ENCODE measurements at regions not wholly inside any gene's neighbourhood (a gene's known extent, or its start where the extent isn't known, plus 50 kb on each side); places are given as distances from the start of the nearest gene placed in this dataset.
"Not testable (repeated sequence)": the region's sequence is repeated elsewhere in the genome, so short reads cannot be mapped to it uniquely, and the experiment has no call there.

DNA sequence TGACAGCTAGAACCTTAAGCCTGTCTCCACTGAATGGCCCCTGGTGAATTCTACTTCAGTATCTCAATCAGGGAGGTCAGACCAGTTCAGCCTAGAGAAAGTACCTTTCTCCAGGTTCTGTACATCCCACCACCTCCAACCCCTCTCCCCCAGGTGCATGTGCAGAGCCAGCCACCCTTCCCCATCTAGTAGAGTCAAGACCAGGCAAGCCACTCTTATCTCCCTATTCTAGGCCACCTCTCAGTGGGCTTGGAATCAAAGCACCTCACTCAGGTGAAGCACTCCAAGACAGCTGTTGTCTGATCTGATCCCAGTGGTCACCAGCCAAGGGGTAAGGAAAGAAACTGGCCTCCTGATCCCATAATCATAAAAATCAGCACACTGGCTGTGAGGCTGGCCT, 340.9 kb downstream of the BCL11B start:
- H3K27ac ChIP-seq (replicated peaks) = no peak overlapping the region
- DNase-seq (ENCODE audit: low read depth in 1 of 2, low spot score in 1 of 2) = no peak
- no peaks in the 10 kb centered on the region for H3K27me3 ChIP-seq (ENCODE audit: insufficient read depth, poor library complexity, severe bottlenecking)
- TF ChIP-seq SPI1 (IDR thresholded peaks at IDR 0.05; ENCODE audit: borderline replicate concordance, low read depth) = no peak
- TF ChIP-seq POLR2AphosphoS5 (IDR thresholded peaks at IDR 0.05; ENCODE audit: low read depth) = no peak
- TF ChIP-seq, protein P1, sequence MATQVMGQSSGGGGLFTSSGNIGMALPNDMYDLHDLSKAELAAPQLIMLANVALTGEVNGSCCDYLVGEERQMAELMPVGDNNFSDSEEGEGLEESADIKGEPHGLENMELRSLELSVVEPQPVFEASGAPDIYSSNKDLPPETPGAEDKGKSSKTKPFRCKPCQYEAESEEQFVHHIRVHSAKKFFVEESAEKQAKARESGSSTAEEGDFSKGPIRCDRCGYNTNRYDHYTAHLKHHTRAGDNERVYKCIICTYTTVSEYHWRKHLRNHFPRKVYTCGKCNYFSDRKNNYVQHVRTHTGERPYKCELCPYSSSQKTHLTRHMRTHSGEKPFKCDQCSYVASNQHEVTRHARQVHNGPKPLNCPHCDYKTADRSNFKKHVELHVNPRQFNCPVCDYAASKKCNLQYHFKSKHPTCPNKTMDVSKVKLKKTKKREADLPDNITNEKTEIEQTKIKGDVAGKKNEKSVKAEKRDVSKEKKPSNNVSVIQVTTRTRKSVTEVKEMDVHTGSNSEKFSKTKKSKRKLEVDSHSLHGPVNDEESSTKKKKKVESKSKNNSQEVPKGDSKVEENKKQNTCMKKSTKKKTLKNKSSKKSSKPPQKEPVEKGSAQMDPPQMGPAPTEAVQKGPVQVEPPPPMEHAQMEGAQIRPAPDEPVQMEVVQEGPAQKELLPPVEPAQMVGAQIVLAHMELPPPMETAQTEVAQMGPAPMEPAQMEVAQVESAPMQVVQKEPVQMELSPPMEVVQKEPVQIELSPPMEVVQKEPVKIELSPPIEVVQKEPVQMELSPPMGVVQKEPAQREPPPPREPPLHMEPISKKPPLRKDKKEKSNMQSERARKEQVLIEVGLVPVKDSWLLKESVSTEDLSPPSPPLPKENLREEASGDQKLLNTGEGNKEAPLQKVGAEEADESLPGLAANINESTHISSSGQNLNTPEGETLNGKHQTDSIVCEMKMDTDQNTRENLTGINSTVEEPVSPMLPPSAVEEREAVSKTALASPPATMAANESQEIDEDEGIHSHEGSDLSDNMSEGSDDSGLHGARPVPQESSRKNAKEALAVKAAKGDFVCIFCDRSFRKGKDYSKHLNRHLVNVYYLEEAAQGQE (IDR thresholded peaks at IDR 0.05; ENCODE audit: insufficient replicate concordance, low read depth) = no peak
- TF ChIP-seq GABPA (IDR thresholded peaks at IDR 0.05; ENCODE audit: low read depth) = no peak
- H3K4me3 ChIP-seq (replicated peaks; ENCODE audit: insufficient read depth, low read length) = no peak overlapping the region

DNA sequence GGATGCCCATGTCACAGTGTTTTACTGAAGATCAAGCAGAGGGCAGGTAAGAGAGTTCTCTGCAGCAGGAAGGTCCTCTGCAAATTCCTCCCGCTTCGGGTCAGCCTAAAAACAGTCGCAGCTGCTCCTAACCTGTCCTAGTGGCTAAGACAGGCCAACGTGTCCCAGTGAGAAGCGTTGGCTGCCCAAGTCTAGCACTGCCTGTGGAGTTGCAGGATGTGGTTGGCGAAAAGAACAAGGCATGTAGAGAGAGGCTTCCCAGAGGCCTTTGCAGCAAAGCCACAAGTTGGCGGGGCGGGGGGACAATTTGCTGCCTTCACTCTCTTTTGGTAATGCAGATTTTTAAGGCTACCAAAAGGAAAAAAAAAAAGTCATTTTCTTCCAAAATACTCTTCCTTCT, 340.1 kb downstream of the BCL11B start:
- Histone ChIP-seq H3K27me3 (ENCODE audit: insufficient read depth, poor library complexity, severe bottlenecking) (no peaks in the 10 kb centered on the region), H3K27ac (replicated peaks) (no peak overlapping the region), H3K4me3 (replicated peaks; ENCODE audit: insufficient read depth, low read length) (no peak overlapping the region)
- no peak for DNase-seq (ENCODE audit: low read depth in 1 of 2, low spot score in 1 of 2)
- TF ChIP-seq, protein P2, sequence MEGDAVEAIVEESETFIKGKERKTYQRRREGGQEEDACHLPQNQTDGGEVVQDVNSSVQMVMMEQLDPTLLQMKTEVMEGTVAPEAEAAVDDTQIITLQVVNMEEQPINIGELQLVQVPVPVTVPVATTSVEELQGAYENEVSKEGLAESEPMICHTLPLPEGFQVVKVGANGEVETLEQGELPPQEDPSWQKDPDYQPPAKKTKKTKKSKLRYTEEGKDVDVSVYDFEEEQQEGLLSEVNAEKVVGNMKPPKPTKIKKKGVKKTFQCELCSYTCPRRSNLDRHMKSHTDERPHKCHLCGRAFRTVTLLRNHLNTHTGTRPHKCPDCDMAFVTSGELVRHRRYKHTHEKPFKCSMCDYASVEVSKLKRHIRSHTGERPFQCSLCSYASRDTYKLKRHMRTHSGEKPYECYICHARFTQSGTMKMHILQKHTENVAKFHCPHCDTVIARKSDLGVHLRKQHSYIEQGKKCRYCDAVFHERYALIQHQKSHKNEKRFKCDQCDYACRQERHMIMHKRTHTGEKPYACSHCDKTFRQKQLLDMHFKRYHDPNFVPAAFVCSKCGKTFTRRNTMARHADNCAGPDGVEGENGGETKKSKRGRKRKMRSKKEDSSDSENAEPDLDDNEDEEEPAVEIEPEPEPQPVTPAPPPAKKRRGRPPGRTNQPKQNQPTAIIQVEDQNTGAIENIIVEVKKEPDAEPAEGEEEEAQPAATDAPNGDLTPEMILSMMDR (IDR thresholded peaks at IDR 0.05; ENCODE audit: insufficient read depth, low read length) = no peak
- TF ChIP-seq POLR2AphosphoS5 (IDR thresholded peaks at IDR 0.05; ENCODE audit: low read depth) (no peak), GABPA (IDR thresholded peaks at IDR 0.05; ENCODE audit: low read depth) (no peak), SPI1 (IDR thresholded peaks at IDR 0.05; ENCODE audit: borderline replicate concordance, low read depth) (no peak)
- TF ChIP-seq, protein P1 (IDR thresholded peaks at IDR 0.05; ENCODE audit: insufficient replicate concordance, low read depth) = no peak

DNA sequence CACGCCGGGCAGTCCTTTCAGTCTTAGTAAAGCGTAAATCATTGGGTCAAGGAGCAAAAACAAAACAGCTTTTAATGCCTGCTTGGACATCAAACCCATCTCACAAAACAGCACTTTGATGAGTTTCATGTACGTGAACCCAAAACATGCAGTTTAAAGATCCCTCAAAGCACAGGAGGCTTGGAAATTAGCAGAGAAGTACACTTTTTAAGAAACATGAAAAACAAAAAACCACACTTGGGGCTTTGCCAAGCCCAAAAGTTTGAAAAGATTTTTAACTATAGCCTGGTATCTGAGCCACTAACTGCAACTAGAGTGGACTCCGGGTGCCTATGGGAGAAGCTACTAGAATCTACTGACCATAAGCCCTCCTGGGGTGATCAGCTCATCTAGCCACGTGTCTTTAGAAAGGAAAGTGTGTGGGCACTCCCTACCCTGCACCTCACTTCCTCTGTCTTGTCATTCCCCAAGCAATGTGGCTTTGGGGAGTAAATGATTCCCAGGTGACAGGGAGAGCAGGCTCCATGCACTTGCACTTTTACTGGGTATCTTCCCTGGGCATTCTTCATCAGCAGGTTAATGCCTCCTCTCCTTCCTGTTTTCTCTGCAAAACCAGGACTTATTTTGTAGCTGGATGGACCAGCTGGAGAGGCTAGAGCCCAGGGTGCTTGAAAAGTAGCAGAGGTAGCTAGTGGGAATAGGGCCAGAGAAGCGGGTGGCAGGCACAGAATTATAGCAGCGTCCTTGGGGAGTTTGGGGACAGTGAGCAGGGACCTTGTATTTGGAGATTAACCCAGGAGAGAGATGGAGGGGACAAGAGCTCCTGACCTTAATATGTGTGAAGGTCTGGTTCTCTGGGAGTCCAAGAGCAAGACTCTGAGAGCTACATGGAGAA, 339.3 kb downstream of the BCL11B start:
- H3K4me3 ChIP-seq (replicated peaks; ENCODE audit: insufficient read depth, low read length) = no peak overlapping the region
- DNase-seq (ENCODE audit: low read depth in 1 of 2, low spot score in 1 of 2) = no peak
- H3K27ac ChIP-seq (replicated peaks) = no peak overlapping the region
- TF ChIP-seq, protein P2 (IDR thresholded peaks at IDR 0.05; ENCODE audit: insufficient read depth, low read length) = no peak
- no peak for TF ChIP-seq SPI1 (IDR thresholded peaks at IDR 0.05; ENCODE audit: borderline replicate concordance, low read depth)
- no peak for TF ChIP-seq GABPA (IDR thresholded peaks at IDR 0.05; ENCODE audit: low read depth)
- TF ChIP-seq POLR2AphosphoS5 (IDR thresholded peaks at IDR 0.05; ENCODE audit: low read depth) = no peak
- TF ChIP-seq, protein P1 (IDR thresholded peaks at IDR 0.05; ENCODE audit: insufficient replicate concordance, low read depth) = no peak
- no peaks in the 10 kb centered on the region for H3K27me3 ChIP-seq (ENCODE audit: insufficient read depth, poor library complexity, severe bottlenecking)

DNA sequence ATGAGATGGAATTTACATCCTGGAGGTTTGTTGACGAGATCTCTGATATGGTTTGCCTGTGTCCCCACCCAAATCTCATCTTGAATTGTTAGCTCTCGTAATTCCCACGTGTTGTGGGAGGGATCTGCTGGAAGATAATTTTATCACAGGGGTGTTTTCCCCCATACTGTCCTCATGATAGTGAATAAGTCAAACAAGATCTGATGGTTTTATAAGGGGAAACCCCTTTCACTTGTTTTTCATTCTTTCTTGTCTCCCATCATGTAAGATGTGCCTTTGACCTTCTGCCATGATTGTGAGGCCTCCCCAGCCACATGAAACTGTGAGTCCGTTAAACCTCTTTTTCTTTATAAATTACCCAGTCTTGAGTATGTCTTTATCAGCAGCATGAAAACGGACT, 337.4 kb downstream of the BCL11B start:
- not testable (repeated sequence) for DNase-seq (ENCODE audit: low read depth in 1 of 2, low spot score in 1 of 2); H3K4me3 ChIP-seq (replicated peaks; ENCODE audit: insufficient read depth, low read length); H3K27ac ChIP-seq (replicated peaks); H3K27me3 ChIP-seq (ENCODE audit: insufficient read depth, poor library complexity, severe bottlenecking)
